ENCODE measurements at regions not wholly inside any gene's neighbourhood (a gene's known extent, or its start where the extent isn't known, plus 50 kb on each side); places are given as distances from the start of the nearest gene placed in this dataset.
"Not testable (repeated sequence)": the region's sequence is repeated elsewhere in the genome, so short reads cannot be mapped to it uniquely, and the experiment has no call there.

DNA sequence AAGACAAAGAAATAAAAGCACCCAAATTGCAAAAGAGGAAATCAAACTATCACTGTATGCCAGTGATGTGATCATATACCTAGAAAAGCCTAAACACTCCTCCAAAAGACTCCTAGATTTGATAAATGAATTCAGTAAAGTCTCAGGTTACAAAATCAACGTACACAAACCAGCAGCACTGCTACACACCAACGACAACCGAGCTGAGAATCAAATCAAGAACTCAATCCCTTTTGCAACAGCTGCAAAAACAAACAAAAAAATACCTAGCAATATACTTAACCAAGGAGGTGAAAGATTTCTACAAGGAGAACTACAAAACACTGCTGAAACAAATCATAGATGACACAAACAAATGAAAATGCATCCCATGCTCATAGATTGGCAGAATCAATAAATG, 92.1 kb upstream of the PALMD start:
- not testable (repeated sequence) for TF ChIP-seq POLR2AphosphoS5, CTCF (IDR thresholded peaks at IDR 0.05)
